ENCODE measurements at regions not wholly inside any gene's neighbourhood (a gene's known extent, or its start where the extent isn't known, plus 50 kb on each side); places are given as distances from the start of the nearest gene placed in this dataset.

DNA sequence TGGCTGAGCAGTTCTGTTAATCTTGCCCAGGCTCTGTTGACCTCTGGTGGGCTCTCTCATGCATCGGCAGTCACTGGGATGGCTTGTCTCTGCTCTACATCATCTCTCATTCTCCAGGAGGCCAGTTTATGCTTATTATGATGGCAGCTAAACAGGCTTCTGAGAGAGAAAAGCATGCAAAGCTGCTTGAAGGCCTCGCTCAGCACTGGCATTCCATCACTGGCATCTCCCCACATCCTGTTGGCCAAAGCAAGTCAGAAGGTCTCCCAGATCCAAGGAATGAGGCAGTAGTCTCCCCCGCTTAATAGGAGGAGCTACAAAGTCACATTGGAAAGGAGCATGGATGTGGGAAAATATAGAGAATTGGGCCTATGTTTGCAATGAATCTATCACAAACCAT is 212.6 kb downstream of the ZNF621 start:
- TF ChIP-seq, protein P1, sequence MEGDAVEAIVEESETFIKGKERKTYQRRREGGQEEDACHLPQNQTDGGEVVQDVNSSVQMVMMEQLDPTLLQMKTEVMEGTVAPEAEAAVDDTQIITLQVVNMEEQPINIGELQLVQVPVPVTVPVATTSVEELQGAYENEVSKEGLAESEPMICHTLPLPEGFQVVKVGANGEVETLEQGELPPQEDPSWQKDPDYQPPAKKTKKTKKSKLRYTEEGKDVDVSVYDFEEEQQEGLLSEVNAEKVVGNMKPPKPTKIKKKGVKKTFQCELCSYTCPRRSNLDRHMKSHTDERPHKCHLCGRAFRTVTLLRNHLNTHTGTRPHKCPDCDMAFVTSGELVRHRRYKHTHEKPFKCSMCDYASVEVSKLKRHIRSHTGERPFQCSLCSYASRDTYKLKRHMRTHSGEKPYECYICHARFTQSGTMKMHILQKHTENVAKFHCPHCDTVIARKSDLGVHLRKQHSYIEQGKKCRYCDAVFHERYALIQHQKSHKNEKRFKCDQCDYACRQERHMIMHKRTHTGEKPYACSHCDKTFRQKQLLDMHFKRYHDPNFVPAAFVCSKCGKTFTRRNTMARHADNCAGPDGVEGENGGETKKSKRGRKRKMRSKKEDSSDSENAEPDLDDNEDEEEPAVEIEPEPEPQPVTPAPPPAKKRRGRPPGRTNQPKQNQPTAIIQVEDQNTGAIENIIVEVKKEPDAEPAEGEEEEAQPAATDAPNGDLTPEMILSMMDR (IDR thresholded peaks at IDR 0.05) = no peak
- TF ChIP-seq EZH2 (IDR thresholded peaks at IDR 0.05) = no peak
- TF ChIP-seq EZH2phosphoT487 (IDR thresholded peaks at IDR 0.05) = no peak

All from neural progenitor cell (in vitro differentiated cells).